PC-3 (cell line): ENCODE measurements at regions not wholly inside any gene's neighbourhood (a gene's known extent, or its start where the extent isn't known, plus 50 kb on each side); places are given as distances from the start of the nearest gene placed in this dataset.

Experiments
- ATAC-seq: fragments of 200-7000 bp; cut with Tn5 transposase; 2 replicates; pipeline ENCODE4 v1.9.1; 2020; ENCODE audit warnings: mild to moderate bottlenecking, moderate library complexity
- BruUV-seq: library from RNA; stranded (reverse); fragments of 400-500 nt; replicated peaks from 2 replicates; lab custom pipeline; 2021; lab: Mats Ljungman, UMichigan
- CTCF ChIA-PET: fragments of 300-600 bp; sonication (Branson Sonifier 250); formaldehyde crosslinking; loops from one replicate; lab custom pipeline; 2022; ENCODE audit warnings: antibody characterized with exemption; lab: Charles Lee
- POLR2A ChIA-PET: fragments of 300-600 bp; sonication (Branson Sonifier 250); formaldehyde crosslinking; loops from one replicate; lab custom pipeline; 2022; ENCODE audit warnings: antibody characterized with exemption; ENCODE audit not compliant: unreplicated experiment; lab: Charles Lee
- DNase-seq: peaks from one replicate; pipeline ENCODE4 v3.0.0-alpha.2; 2015
- H2AFZ ChIP-seq: fragments of 300-600 bp; sonication (generic); 2 replicates; pipeline ENCODE4 v1.6.0; 2016; ENCODE audit warnings: antibody characterized with exemption, low read length
- H3F3A ChIP-seq: fragments of 300-600 bp; sonication (generic); one replicate; pipeline ENCODE4 v1.6.0; 2017; ENCODE audit warnings: antibody characterized with exemption, low read length, control low read depth, mild to moderate bottlenecking; ENCODE audit not compliant: unreplicated experiment
- H3K27ac ChIP-seq: fragments of 300-600 bp; sonication (generic); 2 replicates; pipeline ENCODE4 v1.5.1; 2016; ENCODE audit warnings: mild to moderate bottlenecking, low read length
- H3K27me3 ChIP-seq: fragments of 300-600 bp; sonication (generic); 2 replicates; pipeline ENCODE4 v1.6.1; 2016; ENCODE audit warnings: low read length, mixed read lengths
- H3K36me3 ChIP-seq: fragments of 300-600 bp; sonication (generic); 2 replicates; pipeline ENCODE4 v1.6.1; 2016; ENCODE audit warnings: low read depth, mixed run types, low read length, mixed read lengths
- H3K4me1 ChIP-seq: fragments of 300-600 bp; sonication (generic); 2 replicates; pipeline ENCODE4 v1.5.1; 2016; ENCODE audit warnings: low read length; ENCODE audit not compliant: insufficient read depth
- H3K4me2 ChIP-seq: fragments of 300-600 bp; sonication (generic); 2 replicates; pipeline ENCODE4 v1.6.0; 2016; ENCODE audit warnings: low read length
- H3K4me3 ChIP-seq: fragments of 300-600 bp; sonication (generic); 2 replicates; pipeline ENCODE4 v1.5.1; 2016; ENCODE audit warnings: mild to moderate bottlenecking, low read length, mixed read lengths
- H3K79me2 ChIP-seq: fragments of 300-600 bp; sonication (generic); 2 replicates; pipeline ENCODE4 v1.6.1; 2017; ENCODE audit warnings: low read length, mixed read lengths
- H3K9ac ChIP-seq: fragments of 300-600 bp; sonication (generic); 2 replicates; pipeline ENCODE4 v1.6.0; 2016; ENCODE audit warnings: mild to moderate bottlenecking, low read length
- H3K9me2 ChIP-seq: fragments of 300-600 bp; sonication (generic); replicated peaks from 2 replicates; pipeline ENCODE4 v1.6.1; 2016; ENCODE audit warnings: mixed run types, low read length, mixed read lengths
- H3K9me3 ChIP-seq: fragments of 300-600 bp; sonication (generic); 2 replicates; pipeline ENCODE4 v1.6.1; 2016; ENCODE audit warnings: low read length, mixed read lengths
- H4K20me1 ChIP-seq: fragments of 300-600 bp; sonication (generic); 2 replicates; pipeline ENCODE4 v1.6.1; 2016; ENCODE audit warnings: low read length, mixed read lengths
- EZH2 ChIP-seq: fragments of 300-600 bp; sonication (generic); IDR thresholded peaks from one replicate; pipeline ENCODE4 v1.6.1; 2017; ENCODE audit warnings: antibody characterized with exemption, mild to moderate bottlenecking, low read length; ENCODE audit not compliant: unreplicated experiment
- EZH2phosphoT487 ChIP-seq: fragments of 300-600 bp; sonication (generic); IDR thresholded peaks from 2 replicates; pipeline ENCODE4 v1.6.1; 2018; ENCODE audit warnings: mild to moderate bottlenecking, antibody characterized with exemption, low read length, borderline replicate concordance
- intact Hi-C: fragments of 100-400 bp; cut with micrococcal nuclease; formaldehyde crosslinking; loops from 2 replicates; pipeline ENCODE4 v1.9.0; 2023
- TF ChIP-seq, protein P1 (sequence below): fragments of 300-600 bp; sonication (generic); conservative IDR thresholded peaks from 2 replicates; pipeline ENCODE4 v1.5.1; 2017; ENCODE audit warnings: antibody characterized with exemption, low read depth, mild to moderate bottlenecking, low read length

DNA sequence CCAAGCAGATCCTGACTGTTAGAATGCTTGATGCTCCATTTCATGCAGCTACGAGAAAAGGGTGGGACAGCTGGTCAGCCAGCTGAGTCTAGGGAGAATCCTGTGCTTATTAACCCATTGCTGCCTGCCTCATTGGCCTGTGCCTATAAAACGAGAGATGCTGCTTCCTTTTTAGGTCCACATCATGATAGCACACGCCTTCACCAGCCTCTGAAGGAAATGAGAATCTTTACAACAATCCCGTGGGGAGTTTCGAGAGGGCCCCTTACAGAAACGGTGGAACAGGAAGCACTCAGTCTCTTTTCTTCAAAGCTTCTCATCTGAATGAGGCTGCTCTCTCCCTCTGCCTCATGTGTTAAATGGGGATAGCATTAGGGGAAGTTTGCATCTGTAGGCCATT lies 147.3 kb upstream of the RFLNA start:
- Histone ChIP-seq H3K4me1 (no peaks in the 10 kb centered on the region), H3K27me3 (peaks cover 76% of the 10 kb centered on the region), H4K20me1 (no peaks in the 10 kb centered on the region), H3F3A (no peaks in the 10 kb centered on the region), H3K4me3 (no peak overlapping the region), H3K27ac (no peak overlapping the region), H3K79me2 (no peaks in the 10 kb centered on the region), H2AFZ (no peak overlapping the region), H3K36me3 (no peaks in the 10 kb centered on the region), H3K4me2 (no peak overlapping the region), H3K9me3 (no peaks in the 10 kb centered on the region), H3K9me2 (no peaks in the 10 kb centered on the region), H3K9ac (no peak overlapping the region)
- ChIA-PET POLR2A (no interaction called here), CTCF (no interaction called here)
- TF ChIP-seq EZH2phosphoT487 (no peak), EZH2 (no peak)
- TF ChIP-seq, protein P1, sequence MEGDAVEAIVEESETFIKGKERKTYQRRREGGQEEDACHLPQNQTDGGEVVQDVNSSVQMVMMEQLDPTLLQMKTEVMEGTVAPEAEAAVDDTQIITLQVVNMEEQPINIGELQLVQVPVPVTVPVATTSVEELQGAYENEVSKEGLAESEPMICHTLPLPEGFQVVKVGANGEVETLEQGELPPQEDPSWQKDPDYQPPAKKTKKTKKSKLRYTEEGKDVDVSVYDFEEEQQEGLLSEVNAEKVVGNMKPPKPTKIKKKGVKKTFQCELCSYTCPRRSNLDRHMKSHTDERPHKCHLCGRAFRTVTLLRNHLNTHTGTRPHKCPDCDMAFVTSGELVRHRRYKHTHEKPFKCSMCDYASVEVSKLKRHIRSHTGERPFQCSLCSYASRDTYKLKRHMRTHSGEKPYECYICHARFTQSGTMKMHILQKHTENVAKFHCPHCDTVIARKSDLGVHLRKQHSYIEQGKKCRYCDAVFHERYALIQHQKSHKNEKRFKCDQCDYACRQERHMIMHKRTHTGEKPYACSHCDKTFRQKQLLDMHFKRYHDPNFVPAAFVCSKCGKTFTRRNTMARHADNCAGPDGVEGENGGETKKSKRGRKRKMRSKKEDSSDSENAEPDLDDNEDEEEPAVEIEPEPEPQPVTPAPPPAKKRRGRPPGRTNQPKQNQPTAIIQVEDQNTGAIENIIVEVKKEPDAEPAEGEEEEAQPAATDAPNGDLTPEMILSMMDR, result no peak
- intact Hi-C loops, result no loop called here
- DNase-seq (no peak), ATAC-seq (no peak)
- no TSS peak for BruUV-seq

DNA sequence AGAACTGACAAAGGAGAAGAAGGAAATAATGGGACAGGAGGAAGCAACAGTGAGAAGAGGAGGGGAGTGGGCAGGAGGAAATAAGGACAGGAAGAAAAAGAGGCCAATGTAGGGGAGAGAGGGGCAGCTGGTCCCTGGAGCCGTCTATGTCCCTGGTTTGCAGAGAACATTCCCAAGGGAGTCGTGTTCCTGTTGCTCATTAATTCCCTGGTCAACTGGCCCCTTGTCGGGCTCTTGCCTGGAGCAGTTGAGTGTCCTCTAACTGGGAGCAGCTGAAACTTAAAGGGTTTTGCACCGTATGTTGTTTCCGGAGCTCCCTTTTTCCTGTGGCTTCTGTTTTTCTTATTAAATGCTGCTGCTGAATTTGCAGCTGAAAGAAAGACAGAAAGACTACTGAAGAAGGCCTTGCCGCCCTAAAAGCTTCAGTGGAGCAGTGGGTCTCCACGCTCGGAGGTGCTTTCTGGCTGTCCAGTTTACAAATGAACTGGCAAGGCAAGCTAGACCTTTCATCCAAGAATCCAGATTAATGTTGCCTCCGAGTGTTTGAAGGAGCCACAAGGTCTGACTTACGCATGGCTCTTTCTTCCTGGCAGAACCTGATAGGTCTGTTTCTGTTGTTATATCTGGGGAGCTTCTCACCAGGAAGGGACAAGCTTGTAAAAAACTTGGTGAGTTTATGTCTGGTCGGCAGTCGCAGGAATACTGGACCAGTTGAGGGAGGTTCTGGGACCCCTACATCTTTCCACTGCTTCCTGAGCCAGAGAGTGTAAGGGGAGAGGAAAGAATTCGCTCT lies 146.2 kb upstream of the RFLNA start:
- intact Hi-C loops, result no loop called here
- Histone ChIP-seq H3K9ac (no peak overlapping the region), H3K79me2 (no peaks in the 10 kb centered on the region), H3K4me1 (no peaks in the 10 kb centered on the region), H3K36me3 (no peaks in the 10 kb centered on the region), H4K20me1 (no peaks in the 10 kb centered on the region), H3K27me3 (peaks cover 76% of the 10 kb centered on the region), H3K4me3 (no peak overlapping the region), H3K9me2 (no peaks in the 10 kb centered on the region), H2AFZ (no peak overlapping the region), H3K4me2 (no peak overlapping the region), H3K27ac (no peak overlapping the region), H3K9me3 (no peaks in the 10 kb centered on the region), H3F3A (no peaks in the 10 kb centered on the region)
- ATAC-seq (no peak), DNase-seq (no peak)
- ChIA-PET POLR2A (no interaction called here), CTCF (no interaction called here)
- no TSS peak for BruUV-seq
- TF ChIP-seq, protein P1, result no peak
- TF ChIP-seq EZH2 (no peak), EZH2phosphoT487 (no peak)

DNA sequence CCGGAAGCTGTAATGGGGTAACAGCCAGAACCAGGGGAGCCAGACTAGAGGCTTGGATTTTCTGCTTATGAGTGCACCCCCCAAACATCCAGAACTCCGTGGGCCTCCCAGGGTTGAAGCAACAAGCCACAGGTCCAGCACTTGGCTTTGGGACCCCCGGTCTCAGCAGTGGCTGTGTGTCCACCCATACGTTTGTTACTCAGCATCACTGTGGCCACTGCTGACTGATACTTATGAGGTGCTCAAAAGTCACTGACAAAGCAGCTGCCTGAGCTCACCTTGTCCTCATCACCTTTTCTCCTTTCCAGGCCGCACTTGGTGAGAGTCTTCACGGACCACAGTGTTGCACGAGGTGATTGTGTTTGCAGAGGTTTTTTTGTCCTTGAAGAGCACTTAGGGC lies 145.6 kb upstream of the RFLNA start:
- H3K9me2 ChIP-seq, result no peaks in the 10 kb centered on the region
- no peaks in the 10 kb centered on the region for H4K20me1 ChIP-seq
- no peak for DNase-seq
- BruUV-seq, result no TSS peak
- H3F3A ChIP-seq, result no peaks in the 10 kb centered on the region
- H3K4me3 ChIP-seq, result no peak overlapping the region
- no peaks in the 10 kb centered on the region for H3K79me2 ChIP-seq
- H2AFZ ChIP-seq, result no peak overlapping the region
- ATAC-seq, result no peak
- peaks cover 80% of the 10 kb centered on the region for H3K27me3 ChIP-seq
- TF ChIP-seq, protein P1, result no peak
- no peak for TF ChIP-seq EZH2phosphoT487
- TF ChIP-seq EZH2, result no peak
- no peak overlapping the region for H3K27ac ChIP-seq
- no peaks in the 10 kb centered on the region for H3K36me3 ChIP-seq
- CTCF ChIA-PET, result no interaction called here
- H3K4me2 ChIP-seq, result no peak overlapping the region
- H3K9me3 ChIP-seq, result no peaks in the 10 kb centered on the region
- no peaks in the 10 kb centered on the region for H3K4me1 ChIP-seq
- intact Hi-C loops, result no loop called here
- no peak overlapping the region for H3K9ac ChIP-seq
- POLR2A ChIA-PET, result no interaction called here
